D721Med (cell line): ENCODE measurements at regions not wholly inside any gene's neighbourhood (a gene's known extent, or its start where the extent isn't known, plus 50 kb on each side); places are given as distances from the start of the nearest gene placed in this dataset.

ENCODE experiments used
- DNase-seq: peaks from one replicate; pipeline ENCODE4 v3.0.0; 2011; ENCODE audit warnings: low spot score; ENCODE audit not compliant: insufficient read length
- FAIRE-seq: peaks from 2 replicates; lab custom pipeline; 2011; peaks lifted over from hg19 to GRCh38; lab: Jason Lieb, UNC
- TF ChIP-seq, protein P1 (sequence below): IDR thresholded peaks from 2 replicates; pipeline ENCODE4 v1.5.1; 2012; ENCODE audit warnings: mild to moderate bottlenecking, control low read depth; ENCODE audit not compliant: insufficient read depth; ENCODE audit errors: missing control alignments

DNA sequence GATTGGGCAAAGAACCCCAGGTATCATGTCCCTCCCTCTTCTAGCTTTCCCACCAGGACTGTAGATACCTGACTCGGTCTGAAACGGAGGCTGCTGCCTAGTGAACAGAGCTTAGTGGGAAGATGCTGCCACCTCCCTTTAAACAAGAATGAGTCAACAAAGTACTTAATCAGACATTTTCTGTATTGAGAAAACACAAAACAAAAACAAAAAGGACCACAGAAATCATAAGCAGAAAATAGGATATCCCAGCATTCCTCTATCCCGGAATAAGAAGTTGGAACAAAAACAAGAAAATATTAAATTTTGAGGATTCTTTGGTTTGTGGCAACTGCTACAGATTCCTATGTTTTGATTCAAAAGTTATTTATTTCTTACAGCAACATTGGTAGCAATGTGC, 51.7 kb upstream of the COL8A1 start:
- DNase-seq (no peak), FAIRE-seq (no peak)
- TF ChIP-seq, protein P1, sequence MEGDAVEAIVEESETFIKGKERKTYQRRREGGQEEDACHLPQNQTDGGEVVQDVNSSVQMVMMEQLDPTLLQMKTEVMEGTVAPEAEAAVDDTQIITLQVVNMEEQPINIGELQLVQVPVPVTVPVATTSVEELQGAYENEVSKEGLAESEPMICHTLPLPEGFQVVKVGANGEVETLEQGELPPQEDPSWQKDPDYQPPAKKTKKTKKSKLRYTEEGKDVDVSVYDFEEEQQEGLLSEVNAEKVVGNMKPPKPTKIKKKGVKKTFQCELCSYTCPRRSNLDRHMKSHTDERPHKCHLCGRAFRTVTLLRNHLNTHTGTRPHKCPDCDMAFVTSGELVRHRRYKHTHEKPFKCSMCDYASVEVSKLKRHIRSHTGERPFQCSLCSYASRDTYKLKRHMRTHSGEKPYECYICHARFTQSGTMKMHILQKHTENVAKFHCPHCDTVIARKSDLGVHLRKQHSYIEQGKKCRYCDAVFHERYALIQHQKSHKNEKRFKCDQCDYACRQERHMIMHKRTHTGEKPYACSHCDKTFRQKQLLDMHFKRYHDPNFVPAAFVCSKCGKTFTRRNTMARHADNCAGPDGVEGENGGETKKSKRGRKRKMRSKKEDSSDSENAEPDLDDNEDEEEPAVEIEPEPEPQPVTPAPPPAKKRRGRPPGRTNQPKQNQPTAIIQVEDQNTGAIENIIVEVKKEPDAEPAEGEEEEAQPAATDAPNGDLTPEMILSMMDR: no peak

DNA sequence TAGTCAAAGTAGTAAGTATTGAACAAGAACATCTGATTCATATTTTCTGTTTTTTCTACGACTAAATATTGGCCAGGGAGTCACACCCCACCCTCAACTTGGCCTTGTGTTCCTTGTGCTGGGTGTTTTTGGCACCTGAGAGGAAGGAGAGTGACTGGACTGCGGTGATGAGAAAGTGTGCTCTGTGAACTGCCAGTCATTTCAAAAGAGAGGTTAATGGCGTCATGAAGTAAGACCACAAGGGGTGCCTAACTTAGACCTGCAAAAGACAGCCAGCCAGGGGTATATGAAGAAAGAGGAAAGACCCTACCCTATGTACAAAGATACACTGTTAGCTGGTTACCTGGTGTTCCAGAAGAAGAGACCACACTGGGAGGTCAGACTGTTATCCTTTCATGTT, 58.4 kb upstream of the COL8A1 start:
- TF ChIP-seq, protein P1: no peak
- FAIRE-seq (no peak), DNase-seq (no peak)

DNA sequence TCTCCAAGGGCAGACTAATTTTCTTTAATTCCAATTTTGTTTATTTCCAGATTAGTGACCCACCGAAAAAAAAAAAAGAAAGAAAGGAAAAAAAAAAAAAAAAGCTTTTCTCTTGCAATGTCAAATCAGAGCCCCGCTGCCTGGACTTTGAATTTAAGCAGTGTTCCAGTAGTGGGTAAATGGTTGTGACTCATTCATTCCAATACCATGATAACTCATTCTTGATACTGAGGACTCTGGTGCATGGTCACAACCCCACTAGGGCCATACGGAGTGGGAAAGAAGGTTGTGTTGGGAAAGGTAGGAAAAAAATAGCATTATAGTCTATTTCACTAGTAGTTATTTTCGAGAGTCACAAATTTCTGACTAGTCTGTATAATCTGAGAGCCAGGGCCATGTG, 59.1 kb upstream of the COL8A1 start:
- no peak for DNase-seq
- TF ChIP-seq, protein P1: no peak
- no peak for FAIRE-seq

DNA sequence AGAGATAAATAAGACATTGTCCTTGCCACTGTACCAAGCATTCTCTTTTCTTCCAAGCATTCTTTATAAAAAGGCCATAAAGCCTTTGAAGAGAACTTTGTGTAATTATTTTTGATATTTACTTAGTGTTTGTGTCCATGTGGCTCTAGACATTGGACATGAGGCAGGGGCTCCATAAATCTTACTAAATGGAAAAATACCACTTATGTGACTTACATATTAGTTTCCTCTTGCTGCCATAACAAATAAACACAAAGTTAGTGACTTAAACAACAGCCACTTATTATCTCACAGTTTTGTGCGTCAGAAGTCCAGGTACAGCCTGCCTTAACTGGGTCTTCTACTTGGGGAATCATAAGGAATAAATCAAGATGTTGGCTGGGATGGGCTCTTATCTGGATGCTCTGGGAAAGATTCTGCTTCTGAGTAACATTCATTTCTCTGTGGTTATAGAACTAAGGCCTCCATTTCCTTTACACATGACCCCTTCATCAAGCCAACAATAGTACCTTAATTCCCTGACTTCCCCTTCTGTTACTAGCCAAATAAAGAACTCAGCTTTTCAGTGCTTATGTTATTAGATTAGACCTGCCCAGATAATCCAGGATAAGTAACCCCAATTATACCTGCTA, 59.9 kb upstream of the COL8A1 start:
- TF ChIP-seq, protein P1: no peak
- FAIRE-seq: no peak
- DNase-seq: no peak

DNA sequence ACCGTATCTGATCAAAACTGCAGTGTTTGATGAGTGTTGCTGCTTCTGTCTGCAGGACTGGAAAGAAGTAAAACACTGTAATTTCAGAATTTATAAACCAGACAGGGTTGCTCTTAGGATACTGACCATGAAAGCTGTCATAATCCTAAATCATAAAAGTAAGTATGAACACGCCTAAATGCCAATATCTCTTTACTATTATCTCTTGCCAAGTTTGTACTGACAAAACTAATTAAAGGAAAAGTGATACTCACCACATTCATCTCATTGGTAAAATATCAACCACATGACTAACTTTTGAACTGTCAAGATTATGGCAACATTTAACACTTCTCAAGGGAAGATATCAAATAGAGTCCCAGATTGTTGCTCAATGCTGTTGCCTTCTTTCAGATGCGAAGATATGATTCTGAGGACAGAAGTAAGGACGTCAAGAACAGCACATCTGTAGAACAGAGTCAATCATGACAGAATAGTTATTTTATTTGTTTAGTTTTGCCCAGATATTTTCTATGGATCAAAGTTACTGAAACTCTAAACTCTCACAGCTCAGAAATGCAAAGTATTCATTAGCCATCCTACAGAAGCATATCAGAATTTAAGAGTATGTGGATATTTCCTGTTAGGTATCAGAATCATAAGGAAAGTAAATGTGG, 61.4 kb upstream of the COL8A1 start:
- TF ChIP-seq, protein P1: no peak
- no peak for FAIRE-seq
- DNase-seq: no peak

DNA sequence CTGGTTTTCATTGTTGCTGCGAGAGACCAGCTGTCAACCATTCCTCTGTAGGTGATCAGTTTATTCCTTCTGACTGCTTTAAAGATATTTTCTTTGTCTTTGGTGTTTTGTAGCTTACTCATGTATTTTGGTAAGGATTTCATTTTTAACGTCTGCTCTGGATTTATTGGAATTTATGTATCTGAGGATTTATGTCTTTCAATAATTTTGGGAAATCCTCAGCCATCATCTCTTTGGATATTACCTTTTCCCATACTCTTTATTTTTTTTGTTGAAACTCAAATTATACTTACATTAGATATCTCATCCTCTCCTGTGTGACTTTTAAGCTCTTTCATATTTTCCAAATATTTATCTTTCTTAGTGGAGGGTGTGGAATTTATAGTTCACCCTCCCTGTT, 62.7 kb upstream of the COL8A1 start:
- TF ChIP-seq, protein P1: no peak
- no peak for DNase-seq
- FAIRE-seq: no peak

DNA sequence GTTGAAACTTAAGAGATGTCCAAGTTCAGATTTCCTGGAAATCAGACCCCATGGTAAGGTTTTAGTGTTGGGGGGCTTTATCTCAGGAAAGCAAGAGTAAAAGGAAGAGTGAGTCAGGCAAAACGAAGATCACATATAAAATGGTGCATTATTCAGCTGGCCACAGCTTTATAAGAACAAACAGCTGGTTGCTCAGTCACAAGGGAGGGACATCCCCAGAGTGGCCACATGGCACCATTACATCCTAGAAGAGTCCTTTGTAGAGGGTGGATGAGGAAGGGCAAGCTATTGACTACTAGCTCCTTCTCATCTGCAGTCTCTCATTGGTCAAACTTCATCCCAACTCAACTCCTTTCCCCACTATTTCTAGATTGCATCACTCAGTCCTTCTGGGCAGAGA, 68.3 kb upstream of the COL8A1 start:
- TF ChIP-seq, protein P1: no peak
- FAIRE-seq (no peak), DNase-seq (no peak)
